ENCODE measurements at regions not wholly inside any gene's neighbourhood (a gene's known extent, or its start where the extent isn't known, plus 50 kb on each side); places are given as distances from the start of the nearest gene placed in this dataset.

- Histone ChIP-seq H3K4me1 (ENCODE audit: control insufficient read depth, low read length) (no peaks in the 10 kb centered on the region), H3K27me3 (ENCODE audit: control insufficient read depth, low read length) (peaks cover 9% of the 10 kb centered on the region), H3F3A (ENCODE audit: control insufficient read depth, insufficient read depth) (no peaks in the 10 kb centered on the region), H3K4me3 (ENCODE audit: low read length) (no peak overlapping the region), H3K79me2 (ENCODE audit: control insufficient read depth, low read length) (no peaks in the 10 kb centered on the region), H4K20me1 (ENCODE audit: control insufficient read depth, insufficient read depth, low read depth, low read length) (no peaks in the 10 kb centered on the region), H3K9me2 (replicated peaks; ENCODE audit: control insufficient read depth, low read length) (no peaks in the 10 kb centered on the region), H3K27ac (ENCODE audit: low read depth, low read length) (no peak overlapping the region), H3K4me2 (ENCODE audit: low read length) (no peak overlapping the region), H3K36me3 (ENCODE audit: control insufficient read depth, low read length) (no peaks in the 10 kb centered on the region), H3K9me3 (ENCODE audit: control insufficient read depth, insufficient read depth, low read length) (no peaks in the 10 kb centered on the region)
- TF ChIP-seq, protein P1, sequence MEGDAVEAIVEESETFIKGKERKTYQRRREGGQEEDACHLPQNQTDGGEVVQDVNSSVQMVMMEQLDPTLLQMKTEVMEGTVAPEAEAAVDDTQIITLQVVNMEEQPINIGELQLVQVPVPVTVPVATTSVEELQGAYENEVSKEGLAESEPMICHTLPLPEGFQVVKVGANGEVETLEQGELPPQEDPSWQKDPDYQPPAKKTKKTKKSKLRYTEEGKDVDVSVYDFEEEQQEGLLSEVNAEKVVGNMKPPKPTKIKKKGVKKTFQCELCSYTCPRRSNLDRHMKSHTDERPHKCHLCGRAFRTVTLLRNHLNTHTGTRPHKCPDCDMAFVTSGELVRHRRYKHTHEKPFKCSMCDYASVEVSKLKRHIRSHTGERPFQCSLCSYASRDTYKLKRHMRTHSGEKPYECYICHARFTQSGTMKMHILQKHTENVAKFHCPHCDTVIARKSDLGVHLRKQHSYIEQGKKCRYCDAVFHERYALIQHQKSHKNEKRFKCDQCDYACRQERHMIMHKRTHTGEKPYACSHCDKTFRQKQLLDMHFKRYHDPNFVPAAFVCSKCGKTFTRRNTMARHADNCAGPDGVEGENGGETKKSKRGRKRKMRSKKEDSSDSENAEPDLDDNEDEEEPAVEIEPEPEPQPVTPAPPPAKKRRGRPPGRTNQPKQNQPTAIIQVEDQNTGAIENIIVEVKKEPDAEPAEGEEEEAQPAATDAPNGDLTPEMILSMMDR (IDR thresholded peaks at IDR 0.05; ENCODE audit: low read depth, low read length, poor library complexity, severe bottlenecking): no peak
- TF ChIP-seq EZH2phosphoT487 (IDR thresholded peaks at IDR 0.05; ENCODE audit: borderline replicate concordance, low read length): no peak
Observed at GRCh38 chr3:159887911-159888310, 100.7 kb upstream of the IL12A start.

DNA sequence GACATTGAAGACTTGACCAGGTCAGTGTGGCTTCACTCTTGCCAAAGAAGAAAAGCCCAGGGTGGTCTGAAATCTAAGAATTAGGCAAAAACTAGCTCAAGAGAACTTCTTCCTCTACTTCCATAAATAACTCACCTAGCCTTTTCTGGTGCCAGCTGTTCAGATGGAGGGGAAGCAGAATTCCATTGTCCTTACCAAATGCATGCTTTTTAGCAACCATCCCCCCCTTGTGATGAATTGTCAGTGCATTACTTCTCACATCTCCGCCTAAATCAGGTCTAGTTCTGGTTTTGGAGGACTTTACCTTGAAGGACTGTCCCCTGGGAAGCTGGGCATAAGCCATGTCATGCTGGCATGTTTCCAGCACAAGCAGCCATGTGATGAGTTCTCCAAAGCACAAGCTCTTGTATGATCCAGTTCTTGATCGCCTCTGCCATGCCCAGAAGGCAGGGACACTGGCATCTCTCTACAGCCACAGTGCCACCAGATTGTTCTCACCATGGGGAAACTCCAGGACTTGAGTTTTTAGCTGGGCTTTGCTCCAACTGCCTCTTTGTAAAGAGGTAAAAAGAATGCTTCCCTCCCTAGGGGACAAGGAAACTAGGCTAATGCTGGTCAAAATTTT lies 96.4 kb upstream of the IL12A start:
- Histone ChIP-seq H3F3A (ENCODE audit: control insufficient read depth, insufficient read depth) (no peaks in the 10 kb centered on the region), H3K36me3 (ENCODE audit: control insufficient read depth, low read length) (no peaks in the 10 kb centered on the region)
- TF ChIP-seq, protein P1 (IDR thresholded peaks at IDR 0.05; ENCODE audit: low read depth, low read length, poor library complexity, severe bottlenecking): no peak
- no peak for TF ChIP-seq EZH2phosphoT487 (IDR thresholded peaks at IDR 0.05; ENCODE audit: borderline replicate concordance, low read length)

GRCh38 chr3:159892801-159893200 lies 95.8 kb upstream of the IL12A start:
- Histone ChIP-seq H3K27me3 (ENCODE audit: control insufficient read depth, low read length) (peaks cover 10% of the 10 kb centered on the region), H4K20me1 (ENCODE audit: control insufficient read depth, insufficient read depth, low read depth, low read length) (no peaks in the 10 kb centered on the region), H3K36me3 (ENCODE audit: control insufficient read depth, low read length) (no peaks in the 10 kb centered on the region), H3K79me2 (ENCODE audit: control insufficient read depth, low read length) (no peaks in the 10 kb centered on the region), H3K27ac (ENCODE audit: low read depth, low read length) (no peak overlapping the region), H3F3A (ENCODE audit: control insufficient read depth, insufficient read depth) (no peaks in the 10 kb centered on the region), H3K4me1 (ENCODE audit: control insufficient read depth, low read length) (no peaks in the 10 kb centered on the region), H3K4me3 (ENCODE audit: low read length) (no peak overlapping the region), H3K4me2 (ENCODE audit: low read length) (no peak overlapping the region), H3K9me2 (replicated peaks; ENCODE audit: control insufficient read depth, low read length) (no peaks in the 10 kb centered on the region), H3K9me3 (ENCODE audit: control insufficient read depth, insufficient read depth, low read length) (no peaks in the 10 kb centered on the region)
- TF ChIP-seq, protein P1 (IDR thresholded peaks at IDR 0.05; ENCODE audit: low read depth, low read length, poor library complexity, severe bottlenecking): no peak
- no peak for TF ChIP-seq EZH2phosphoT487 (IDR thresholded peaks at IDR 0.05; ENCODE audit: borderline replicate concordance, low read length)

More for the DNA sequence above, 96.4 kb upstream of the IL12A start:
- H3K27ac ChIP-seq (ENCODE audit: low read depth, low read length): no peak overlapping the region
- H3K4me1 ChIP-seq (ENCODE audit: control insufficient read depth, low read length): no peaks in the 10 kb centered on the region
- H3K4me3 ChIP-seq (ENCODE audit: low read length): no peak overlapping the region
- H3K79me2 ChIP-seq (ENCODE audit: control insufficient read depth, low read length): no peaks in the 10 kb centered on the region
- no peak overlapping the region for H3K4me2 ChIP-seq (ENCODE audit: low read length)
- H3K27me3 ChIP-seq (ENCODE audit: control insufficient read depth, low read length): peaks cover 10% of the 10 kb centered on the region
- H4K20me1 ChIP-seq (ENCODE audit: control insufficient read depth, insufficient read depth, low read depth, low read length): no peaks in the 10 kb centered on the region
- H3K9me2 ChIP-seq (replicated peaks; ENCODE audit: control insufficient read depth, low read length): no peaks in the 10 kb centered on the region
- no peaks in the 10 kb centered on the region for H3K9me3 ChIP-seq (ENCODE audit: control insufficient read depth, insufficient read depth, low read length)

Data from DOHH2 (cell line).